GM18951 (cell line): ENCODE measurements at regions not wholly inside any gene's neighbourhood (a gene's known extent, or its start where the extent isn't known, plus 50 kb on each side); places are given as distances from the start of the nearest gene placed in this dataset.
"Not testable (repeated sequence)": the region's sequence is repeated elsewhere in the genome, so short reads cannot be mapped to it uniquely, and the experiment has no call there.

Experiments
- POLR2A ChIP-seq: IDR thresholded peaks from 4 replicates; pipeline ENCODE4 v1.6.1; 2011; ENCODE audit warnings: mild to moderate bottlenecking; ENCODE audit not compliant: insufficient read length, insufficient read depth; ENCODE audit errors: extremely low read depth
- in situ Hi-C: fragments of 300-500 bp; cut with MboI; formaldehyde crosslinking; loops from one replicate; pipeline ENCODE4 v1.12.0; 2022; ENCODE audit warnings: low sequenced_read_pairs, mixed read lengths, inconsistent platforms; ENCODE audit not compliant: unreplicated experiment

DNA sequence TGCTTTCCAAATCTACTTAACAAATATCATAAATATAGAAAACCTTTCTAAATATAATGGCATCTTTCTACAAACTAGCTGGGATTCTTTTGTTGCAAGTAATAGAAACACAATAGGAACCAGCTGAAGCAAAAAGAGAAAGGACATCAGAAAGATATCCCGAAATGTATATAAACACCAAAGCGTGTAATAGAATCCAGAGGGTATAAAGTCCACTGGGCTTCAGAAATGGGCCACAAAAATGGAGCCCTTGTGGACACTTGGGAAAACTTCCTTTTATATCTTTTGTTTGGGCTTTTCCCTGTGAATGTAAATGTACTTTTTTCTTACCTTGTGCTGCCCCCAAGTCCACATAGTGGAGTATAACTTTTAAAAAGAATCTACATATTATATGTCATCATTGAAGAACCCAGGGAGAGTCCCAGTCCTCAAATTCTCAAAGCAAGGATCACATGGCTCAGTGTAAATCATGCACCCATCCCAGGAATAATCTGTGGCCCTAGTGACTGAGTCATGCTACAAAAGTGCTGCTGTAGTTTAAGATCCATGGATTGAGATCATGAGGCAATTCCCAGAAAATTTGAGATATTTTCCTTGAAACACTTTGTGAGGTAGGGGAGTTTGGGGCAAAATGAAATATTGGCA, 457.0 kb downstream of the EPM2A start:
- no peak for TF ChIP-seq POLR2A
- in situ Hi-C loops, result no loop called here

DNA sequence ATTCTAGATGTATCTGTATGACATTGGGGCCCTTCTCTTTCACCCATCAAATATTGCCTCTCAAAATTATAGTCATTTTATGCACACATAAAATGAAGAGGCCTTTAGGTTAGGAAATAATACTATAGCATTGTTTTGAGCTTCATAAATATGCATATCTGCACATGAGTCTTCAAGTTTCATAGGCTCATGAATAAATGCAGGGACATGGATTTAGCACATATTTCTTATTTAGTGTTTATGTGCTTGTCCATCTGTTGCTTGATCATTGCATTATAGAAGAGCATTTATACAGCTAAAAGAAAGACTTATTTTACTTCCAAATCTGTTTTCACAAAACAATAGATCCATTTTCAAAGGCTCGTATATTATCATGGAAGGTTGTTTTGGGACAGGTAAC, 455.8 kb downstream of the EPM2A start:
- in situ Hi-C loops, result no loop called here
- no peak for TF ChIP-seq POLR2A

DNA sequence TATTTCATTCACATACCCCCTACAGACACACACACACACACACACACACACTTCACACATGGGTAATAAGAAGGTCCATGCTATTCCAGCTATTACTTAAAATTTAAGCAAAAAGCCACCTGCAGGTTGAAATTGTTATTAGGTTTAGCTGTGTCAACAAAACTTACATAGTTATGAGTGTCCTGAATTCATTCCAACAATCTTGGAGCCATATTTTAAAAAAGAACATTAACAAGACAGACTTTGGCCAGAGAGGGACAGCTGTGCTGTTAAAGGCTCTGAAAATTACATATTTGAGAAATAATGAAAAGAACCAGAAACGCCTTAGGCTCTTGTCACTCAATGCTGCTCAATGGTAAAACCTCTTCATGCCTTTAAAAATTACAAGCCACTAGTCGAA, 455.3 kb downstream of the EPM2A start:
- in situ Hi-C loops, result no loop called here
- TF ChIP-seq POLR2A, result no peak

DNA sequence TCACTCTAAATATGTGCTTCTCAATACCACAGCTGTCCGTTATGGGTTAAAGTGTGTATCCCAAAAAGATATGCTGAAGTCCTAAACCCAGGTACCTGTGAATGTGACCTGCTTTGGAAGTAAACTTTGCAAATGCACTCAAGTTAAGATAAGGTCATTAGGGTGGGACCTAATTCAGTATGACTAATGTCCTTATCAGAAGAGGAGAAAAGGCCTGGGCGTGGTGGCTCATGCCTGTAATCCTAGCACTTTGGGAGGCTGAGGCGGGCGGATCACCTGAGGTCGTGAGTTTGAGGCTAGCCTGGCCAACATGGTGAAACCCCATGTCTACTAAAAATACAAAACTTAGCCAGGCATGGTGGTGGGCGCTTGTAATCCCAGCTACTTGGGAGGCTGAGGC, 452.1 kb downstream of the EPM2A start:
- in situ Hi-C loops, result not testable (repeated sequence)

DNA sequence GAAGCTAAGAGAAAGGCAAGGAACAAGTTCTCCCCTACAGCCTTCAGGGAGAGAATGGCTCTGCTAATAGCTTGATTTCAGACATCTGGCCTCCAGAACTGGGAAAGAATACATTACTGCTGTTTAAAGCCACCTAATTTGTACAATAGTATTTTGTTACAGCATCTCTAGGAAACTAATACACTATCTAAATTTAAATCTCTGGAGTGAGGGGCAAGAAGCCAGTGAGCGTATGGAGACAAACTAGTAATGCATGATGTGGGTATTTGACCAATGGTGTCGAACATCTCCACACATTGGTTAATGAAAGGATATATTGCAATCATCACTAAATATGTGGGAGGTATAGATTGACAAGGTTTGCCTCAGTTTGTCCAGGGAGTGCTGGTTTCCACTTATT, 451.5 kb downstream of the EPM2A start:
- in situ Hi-C loops, result no loop called here

DNA sequence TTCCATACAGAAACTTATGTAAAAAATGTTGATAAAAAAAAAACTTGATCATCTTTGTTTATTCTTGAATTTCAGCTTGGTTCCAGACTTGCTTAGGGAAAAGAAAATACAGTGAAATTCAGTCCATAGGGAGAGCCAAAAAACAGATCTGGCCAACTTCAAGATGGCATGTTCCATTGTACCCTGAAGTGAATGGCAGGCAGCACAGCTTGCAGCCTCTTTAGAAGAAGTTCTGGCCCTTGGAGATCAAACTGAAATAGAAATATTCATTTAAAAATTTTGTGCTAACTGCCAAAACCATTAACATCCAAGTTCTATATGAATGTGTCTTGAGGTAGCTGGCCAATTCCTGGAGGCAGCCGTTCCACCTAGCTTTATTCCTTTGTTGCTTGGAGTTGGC, 448.4 kb downstream of the EPM2A start:
- in situ Hi-C loops, result no loop called here
- no peak for TF ChIP-seq POLR2A

More for the DNA sequence above, 451.5 kb downstream of the EPM2A start:
- TF ChIP-seq POLR2A, result no peak

DNA sequence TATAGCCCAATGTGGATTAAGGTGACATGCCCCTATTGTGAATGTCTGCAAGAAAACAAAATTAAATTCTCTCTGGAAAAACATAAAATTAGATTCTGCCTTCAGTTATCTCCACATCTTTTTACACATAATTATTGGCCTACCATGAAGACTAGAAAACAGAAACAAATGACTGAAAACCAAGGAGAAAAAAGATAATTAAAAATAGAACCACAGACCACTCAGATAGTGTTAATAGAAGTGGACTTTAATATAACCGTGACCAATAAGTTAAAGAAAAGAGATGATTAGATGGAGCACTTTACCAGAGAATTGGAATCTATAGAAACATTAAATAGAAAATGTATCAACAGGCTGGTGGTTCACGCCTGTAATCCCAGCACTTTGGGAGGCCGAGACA, 445.7 kb downstream of the EPM2A start:
- in situ Hi-C loops, result no loop called here
- no peak for TF ChIP-seq POLR2A

DNA sequence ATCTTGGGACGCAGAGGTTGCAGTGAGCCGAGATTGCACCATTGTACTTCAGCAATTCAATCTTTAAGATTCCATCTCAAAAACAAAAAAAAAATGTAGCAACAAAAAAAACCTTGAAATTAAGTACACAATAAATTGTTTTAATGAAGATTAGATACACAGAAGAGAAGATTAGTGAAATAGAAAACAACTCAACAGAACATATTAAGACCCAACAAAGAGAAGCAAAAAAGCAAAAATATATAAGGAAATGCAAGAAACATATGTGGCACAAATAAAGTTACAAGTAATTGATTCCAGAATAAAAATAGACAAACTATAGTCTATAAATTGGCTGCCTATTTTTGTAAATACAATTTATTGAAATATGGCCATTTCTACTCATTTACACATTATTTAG, 445.2 kb downstream of the EPM2A start:
- in situ Hi-C loops, result no loop called here
- TF ChIP-seq POLR2A, result no peak

DNA sequence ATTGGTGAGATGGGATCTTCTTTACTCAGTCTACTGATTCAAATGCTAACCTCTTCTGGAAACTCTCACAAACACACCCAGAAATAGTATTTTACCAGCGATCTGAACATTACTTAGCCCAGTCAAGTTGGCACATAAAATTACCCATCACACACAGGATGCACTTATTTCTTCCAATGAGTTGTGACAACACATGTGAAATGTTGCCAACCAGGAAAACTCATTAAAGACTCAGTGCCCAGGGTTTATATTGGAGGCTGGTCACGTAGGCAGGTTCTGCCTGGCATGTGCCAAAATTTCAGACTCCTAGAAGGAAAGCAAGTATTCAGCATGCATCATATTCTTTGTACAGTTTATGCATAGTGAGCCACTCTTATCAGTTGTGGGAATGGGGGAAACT, 443.3 kb downstream of the EPM2A start:
- no peak for TF ChIP-seq POLR2A
- in situ Hi-C loops, result no loop called here

DNA sequence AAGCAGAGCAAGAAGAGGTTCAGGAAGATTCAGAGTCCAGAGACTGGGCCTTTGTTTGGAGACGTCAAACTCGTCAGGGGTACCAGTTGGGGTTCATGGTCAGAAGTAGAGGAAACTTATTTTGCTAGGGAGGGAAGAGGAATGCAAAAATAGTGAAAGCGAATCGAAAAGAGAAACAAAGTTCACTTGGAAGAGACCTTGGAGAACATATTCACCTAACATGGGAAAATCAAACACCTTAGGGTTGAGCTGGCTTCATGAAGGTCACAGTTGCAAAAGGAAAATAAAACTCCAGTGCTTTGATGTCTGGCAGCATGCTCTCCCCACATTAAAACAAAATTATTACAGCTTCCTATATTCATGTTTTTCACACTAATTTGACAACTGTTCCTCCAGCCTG, 440.4 kb downstream of the EPM2A start:
- no peak for TF ChIP-seq POLR2A
- in situ Hi-C loops, result no loop called here

DNA sequence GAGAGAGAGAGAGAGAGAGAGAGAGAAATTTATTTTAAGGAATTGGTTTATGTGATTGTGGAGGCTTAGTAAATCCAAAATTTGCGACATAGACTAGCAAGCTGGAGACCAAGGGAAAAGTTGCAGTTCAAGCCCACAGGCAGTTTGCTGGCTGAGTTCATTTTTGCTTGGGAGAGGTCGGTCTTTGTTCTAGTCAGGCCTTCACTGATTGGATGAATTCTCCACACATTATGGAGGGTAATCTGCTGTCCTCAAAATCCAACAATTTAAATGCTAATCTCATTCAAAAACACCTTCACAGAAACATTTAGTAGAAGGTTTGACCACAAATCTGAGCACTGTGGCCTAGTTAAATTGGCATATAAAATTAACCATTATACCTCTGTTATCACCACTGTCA, 439.6 kb downstream of the EPM2A start:
- TF ChIP-seq POLR2A, result no peak
- in situ Hi-C loops, result no loop called here

DNA sequence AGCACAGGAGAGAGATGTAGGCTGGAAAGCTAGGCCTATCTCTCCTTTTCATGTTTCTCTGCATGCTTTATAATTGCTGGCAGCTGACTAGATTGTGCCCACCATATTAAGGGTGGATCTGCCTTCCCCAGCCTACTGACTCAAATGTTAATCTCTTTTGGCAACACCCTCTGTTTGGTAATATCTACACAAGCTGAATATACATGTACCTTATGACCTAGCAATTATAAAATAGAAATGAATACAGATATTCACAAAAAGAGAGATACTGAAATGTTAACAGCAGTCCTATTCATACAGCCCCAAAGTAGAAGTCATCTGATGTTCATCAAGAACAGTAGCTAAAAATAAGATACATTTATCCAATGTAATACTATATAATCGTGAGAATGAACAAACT, 429.6 kb downstream of the EPM2A start:
- in situ Hi-C loops, result no loop called here
- no peak for TF ChIP-seq POLR2A

DNA sequence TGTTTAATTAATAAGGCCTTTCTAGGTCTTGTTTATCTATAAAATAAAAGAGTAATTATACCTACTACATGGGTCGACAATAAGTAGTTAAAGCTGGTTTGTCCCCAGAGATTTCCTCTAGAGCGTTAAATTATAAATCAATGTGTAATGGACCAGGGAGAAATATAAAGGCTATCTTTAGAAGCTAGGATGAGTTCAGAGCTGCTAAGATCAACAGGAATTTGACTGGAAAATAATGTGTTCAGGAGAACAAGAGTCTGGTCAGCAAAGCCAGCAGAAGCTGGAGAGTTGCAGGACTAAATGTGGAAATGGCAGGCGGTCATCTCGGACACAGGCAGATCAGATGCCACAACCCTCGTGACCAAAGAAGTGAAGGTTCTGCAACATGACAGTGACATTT, 428.8 kb downstream of the EPM2A start:
- in situ Hi-C loops, result no loop called here
- TF ChIP-seq POLR2A, result no peak

DNA sequence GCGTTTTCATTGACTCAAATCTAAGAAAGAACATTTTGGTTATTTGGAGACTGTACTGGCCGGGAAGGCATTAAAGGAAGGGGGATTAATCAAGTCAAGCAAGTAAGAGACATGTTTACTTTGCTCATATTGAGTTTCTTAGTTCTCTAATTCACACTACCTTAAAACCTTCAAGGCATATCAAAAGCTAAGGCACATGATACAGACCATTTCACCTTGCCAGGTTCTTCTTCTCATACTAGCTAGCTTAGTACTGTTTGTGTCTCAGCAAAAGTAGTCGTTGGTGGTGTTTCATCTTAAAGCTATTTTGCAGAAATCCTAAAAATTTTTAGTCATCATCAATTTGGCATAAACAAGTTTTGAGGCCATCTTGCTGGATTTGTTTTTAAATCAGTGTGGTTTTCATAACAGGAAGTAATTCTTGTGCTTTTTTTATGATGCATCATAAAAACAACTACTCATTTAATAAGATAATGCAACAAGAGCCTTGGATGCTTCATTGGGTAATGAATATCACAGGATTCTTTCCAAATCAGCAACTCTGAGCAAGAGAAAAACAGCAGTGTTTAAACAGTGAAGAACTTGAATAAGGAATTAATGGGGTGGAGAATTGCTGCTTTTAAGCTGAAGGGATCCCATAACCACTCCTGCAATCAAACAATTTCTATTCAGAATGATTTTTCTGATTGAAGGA, 425.3 kb downstream of the EPM2A start:
- in situ Hi-C loops, result no loop called here
- TF ChIP-seq POLR2A, result no peak
